ENCODE measurements at regions not wholly inside any gene's neighbourhood (a gene's known extent, or its start where the extent isn't known, plus 50 kb on each side); places are given as distances from the start of the nearest gene placed in this dataset.
"Not testable (repeated sequence)": the region's sequence is repeated elsewhere in the genome, so short reads cannot be mapped to it uniquely, and the experiment has no call there.

GRCh38 chr10:60597513-60597912, 180.8 kb upstream of the CDK1 start:
- intact Hi-C loops (cut with DNase I; ENCODE audit: low total_unique reads), result no loop called here
- WGBS, 2 donors, result 93 to 100% methylated on average over 1 of the region's 1 CpG
- no peaks in the 10 kb centered on the region for H3K27me3 ChIP-seq
- no peaks in the 10 kb centered on the region for H3K36me3 ChIP-seq (ENCODE audit: low read depth, missing control alignments)
- TF ChIP-seq CTCF (IDR thresholded peaks at IDR 0.05), result no peak
- no peak for TF ChIP-seq POLR2A (IDR thresholded peaks at IDR 0.05)
- no peak overlapping the region for H3K27ac ChIP-seq
- no peaks in the 10 kb centered on the region for H3K9me3 ChIP-seq
- H3K4me1 ChIP-seq, result no peaks in the 10 kb centered on the region
- no peak overlapping the region for H3K4me3 ChIP-seq
- no peak for DNase-seq

DNA sequence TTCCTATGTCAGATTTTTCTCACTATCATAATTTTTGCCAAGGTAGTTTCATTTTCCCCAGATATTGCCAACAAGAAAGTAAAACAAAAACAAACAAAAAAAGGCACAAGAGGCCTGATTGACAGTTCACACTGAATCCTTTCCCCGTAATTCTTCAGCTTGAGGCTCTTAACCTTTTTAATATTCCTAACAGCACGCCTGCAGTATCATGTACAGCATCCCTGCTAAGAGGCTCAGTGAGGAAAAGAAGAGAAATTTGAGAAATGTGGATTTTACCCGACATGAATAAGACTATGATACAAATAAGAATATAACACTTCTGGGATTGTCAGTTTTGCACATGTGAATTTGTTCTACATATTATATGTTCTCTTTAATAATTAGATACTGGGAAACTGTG, 182.4 kb upstream of the CDK1 start:
- Histone ChIP-seq H3K36me3 (ENCODE audit: low read depth, missing control alignments) (no peaks in the 10 kb centered on the region), H3K27me3 (no peaks in the 10 kb centered on the region), H3K4me1 (no peaks in the 10 kb centered on the region), H3K27ac (no peak overlapping the region), H3K9me3 (no peaks in the 10 kb centered on the region), H3K4me3 (no peak overlapping the region)
- intact Hi-C loops (cut with DNase I; ENCODE audit: low total_unique reads), result no loop called here
- WGBS, 2 donors, result 92 to 97% methylated on average over 3 of the region's 3 CpGs
- TF ChIP-seq CTCF (IDR thresholded peaks at IDR 0.05), result no peak
- TF ChIP-seq POLR2A (IDR thresholded peaks at IDR 0.05), result no peak
- no peak for DNase-seq

- Histone ChIP-seq H3K27me3 (no peaks in the 10 kb centered on the region), H3K4me3 (no peak overlapping the region), H3K36me3 (ENCODE audit: low read depth, missing control alignments) (no peaks in the 10 kb centered on the region), H3K4me1 (no peaks in the 10 kb centered on the region), H3K27ac (no peak overlapping the region), H3K9me3 (no peaks in the 10 kb centered on the region)
- 85 to 96% methylated on average over 1 of the region's 1 CpG for WGBS, 2 donors
- TF ChIP-seq CTCF (IDR thresholded peaks at IDR 0.05) (no peak), POLR2A (IDR thresholded peaks at IDR 0.05) (no peak)
- no peak for DNase-seq
- intact Hi-C loops (cut with DNase I; ENCODE audit: low total_unique reads), result no loop called here
These were observed 183.7 kb upstream of the CDK1 start for GRCh38 chr10:60594476-60595051.

DNA sequence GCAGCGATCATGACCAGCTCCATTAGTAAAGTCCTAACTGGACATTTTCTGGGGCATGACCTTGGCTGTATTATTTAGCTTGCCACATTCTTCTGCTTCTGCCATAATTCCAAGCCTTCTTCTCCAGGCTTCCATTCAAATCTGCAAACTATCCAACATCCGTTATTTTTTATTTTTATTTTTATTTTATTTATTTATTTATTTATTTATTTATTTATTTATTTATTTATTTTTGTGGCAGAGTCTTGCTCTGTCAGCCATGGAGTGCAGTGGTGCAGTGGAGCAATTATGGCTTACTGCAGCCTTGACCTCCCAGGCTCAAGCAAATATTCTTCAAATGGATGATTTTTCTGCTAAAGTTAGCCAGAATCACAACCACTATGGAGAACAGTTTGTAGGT, 187.2 kb upstream of the CDK1 start:
- Histone ChIP-seq H3K36me3 (ENCODE audit: low read depth, missing control alignments) (no peaks in the 10 kb centered on the region), H3K27me3 (no peaks in the 10 kb centered on the region)
- TF ChIP-seq POLR2A (IDR thresholded peaks at IDR 0.05) (no peak), CTCF (IDR thresholded peaks at IDR 0.05) (no peak)

DNA sequence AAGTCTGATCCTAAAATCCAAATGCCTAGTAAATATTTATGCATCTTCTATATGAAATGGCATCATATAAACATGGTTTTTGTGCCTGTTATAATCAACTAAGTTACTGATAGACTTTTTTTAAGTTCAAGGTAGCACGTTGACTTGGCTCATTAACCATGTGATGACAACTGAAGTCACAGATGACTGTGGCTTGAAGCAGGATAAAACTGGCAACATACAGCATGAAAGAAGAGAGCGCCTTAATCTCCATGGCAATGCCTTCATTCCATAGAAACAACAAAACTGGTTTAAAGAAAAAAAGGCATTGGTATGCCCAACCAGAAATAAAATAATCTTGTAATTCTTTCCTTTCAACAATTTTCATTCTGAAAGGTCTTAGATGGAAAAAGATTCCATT, 188.9 kb upstream of the CDK1 start:
- Histone ChIP-seq H3K4me3 (no peak overlapping the region), H3K36me3 (ENCODE audit: low read depth, missing control alignments) (no peaks in the 10 kb centered on the region), H3K27me3 (no peaks in the 10 kb centered on the region), H3K27ac (no peak overlapping the region), H3K9me3 (no peaks in the 10 kb centered on the region), H3K4me1 (no peaks in the 10 kb centered on the region)
- intact Hi-C loops (cut with DNase I; ENCODE audit: low total_unique reads), result no loop called here
- TF ChIP-seq CTCF (IDR thresholded peaks at IDR 0.05) (no peak), POLR2A (IDR thresholded peaks at IDR 0.05) (no peak)
- WGBS, 2 donors, result 81 to 84% methylated on average over 2 of the region's 2 CpGs
- DNase-seq, result no peak

More for the DNA sequence above, 187.2 kb upstream of the CDK1 start:
- no peaks in the 10 kb centered on the region for H3K9me3 ChIP-seq
- no peak overlapping the region for H3K27ac ChIP-seq
- H3K4me3 ChIP-seq, result no peak overlapping the region
- intact Hi-C loops (cut with DNase I; ENCODE audit: low total_unique reads), result no loop called here
- WGBS, 2 donors, result 86 to 96% methylated on average over 2 of the region's 2 CpGs
- H3K4me1 ChIP-seq, result no peaks in the 10 kb centered on the region
- no peak for DNase-seq

DNA sequence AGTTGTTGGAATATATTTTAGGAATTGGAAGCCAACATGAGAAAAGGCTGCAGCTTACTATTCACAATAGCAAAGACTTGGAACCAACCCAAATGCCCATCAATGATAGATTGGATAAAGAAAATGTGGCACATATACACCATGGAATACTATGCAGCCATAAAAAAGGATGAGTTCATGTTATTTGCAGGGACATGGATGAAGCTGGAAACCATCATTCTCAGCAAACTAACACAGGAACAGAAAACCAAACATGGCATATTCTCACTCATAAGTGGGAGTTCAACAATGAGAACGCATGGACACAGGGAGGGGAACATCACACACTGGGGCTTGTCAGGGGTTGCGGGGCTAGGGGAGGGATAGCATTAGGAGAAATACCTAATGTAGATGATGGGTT, 192.1 kb upstream of the ANK3 start:
- H3K36me3 ChIP-seq (ENCODE audit: low read depth, missing control alignments); H3K4me3 ChIP-seq; H3K27me3 ChIP-seq; DNase-seq; H3K4me1 ChIP-seq; H3K9me3 ChIP-seq; intact Hi-C loops (cut with DNase I; ENCODE audit: low total_unique reads); H3K27ac ChIP-seq: not testable (repeated sequence)
- WGBS, 2 donors, result 92 to 95% methylated on average over 2 of the region's 2 CpGs
